ENCODE measurements at regions not wholly inside any gene's neighbourhood (a gene's known extent, or its start where the extent isn't known, plus 50 kb on each side); places are given as distances from the start of the nearest gene placed in this dataset.

- no peaks in the 10 kb centered on the region for H3K36me3 ChIP-seq
- no peaks in the 10 kb centered on the region for H3K27me3 ChIP-seq
- no peak overlapping the region for H3K27ac ChIP-seq
- H3K9me3 ChIP-seq: peaks cover 0 to 16% (median 4%) of the 10 kb centered on the region in 4 donors
- no peak overlapping the region for H3K4me3 ChIP-seq
- H3K4me1 ChIP-seq: no peaks in the 10 kb centered on the region
- TF ChIP-seq POLR2AphosphoS5 (IDR thresholded peaks at IDR 0.05) (no peak), EP300 (IDR thresholded peaks at IDR 0.05) (no peak), POLR2A (IDR thresholded peaks at IDR 0.05) (no peak)
- TF ChIP-seq, protein P1, sequence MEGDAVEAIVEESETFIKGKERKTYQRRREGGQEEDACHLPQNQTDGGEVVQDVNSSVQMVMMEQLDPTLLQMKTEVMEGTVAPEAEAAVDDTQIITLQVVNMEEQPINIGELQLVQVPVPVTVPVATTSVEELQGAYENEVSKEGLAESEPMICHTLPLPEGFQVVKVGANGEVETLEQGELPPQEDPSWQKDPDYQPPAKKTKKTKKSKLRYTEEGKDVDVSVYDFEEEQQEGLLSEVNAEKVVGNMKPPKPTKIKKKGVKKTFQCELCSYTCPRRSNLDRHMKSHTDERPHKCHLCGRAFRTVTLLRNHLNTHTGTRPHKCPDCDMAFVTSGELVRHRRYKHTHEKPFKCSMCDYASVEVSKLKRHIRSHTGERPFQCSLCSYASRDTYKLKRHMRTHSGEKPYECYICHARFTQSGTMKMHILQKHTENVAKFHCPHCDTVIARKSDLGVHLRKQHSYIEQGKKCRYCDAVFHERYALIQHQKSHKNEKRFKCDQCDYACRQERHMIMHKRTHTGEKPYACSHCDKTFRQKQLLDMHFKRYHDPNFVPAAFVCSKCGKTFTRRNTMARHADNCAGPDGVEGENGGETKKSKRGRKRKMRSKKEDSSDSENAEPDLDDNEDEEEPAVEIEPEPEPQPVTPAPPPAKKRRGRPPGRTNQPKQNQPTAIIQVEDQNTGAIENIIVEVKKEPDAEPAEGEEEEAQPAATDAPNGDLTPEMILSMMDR (IDR thresholded peaks at IDR 0.05): no peak
- intact Hi-C loops (cut with DNase I): no loop called here
- WGBS, 2 donors: 88 to 93% methylated on average over 3 of the region's 3 CpGs
- DNase-seq: no peak
Measured at GRCh38 chr1:177772386-177772960, 197.4 kb downstream of the SEC16B start.

DNA sequence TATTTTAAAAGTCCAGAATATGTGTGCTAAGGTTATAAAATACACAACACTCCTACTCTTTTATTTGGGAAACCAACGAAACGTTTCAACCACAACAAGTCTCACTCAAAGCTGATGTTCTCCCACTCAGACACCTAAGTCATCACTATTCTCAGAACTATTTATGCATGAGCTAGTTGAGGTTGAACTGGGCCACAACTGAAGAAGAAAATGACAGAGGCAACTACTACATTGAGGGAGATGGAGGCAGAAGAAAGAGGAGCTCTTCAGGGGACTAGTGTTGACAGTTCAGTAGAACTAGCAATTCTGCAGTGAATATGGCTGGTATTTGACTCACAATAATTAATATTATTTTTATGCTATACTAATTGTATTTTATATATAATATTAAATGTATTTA, 198.2 kb downstream of the SEC16B start:
- H3K27ac ChIP-seq: no peak overlapping the region
- no peaks in the 10 kb centered on the region for H3K36me3 ChIP-seq
- DNase-seq: no peak
- H3K9me3 ChIP-seq: peaks cover 0 to 16% (median 4%) of the 10 kb centered on the region in 4 donors
- no peaks in the 10 kb centered on the region for H3K4me1 ChIP-seq
- intact Hi-C loops (cut with DNase I): no loop called here
- no peak overlapping the region for H3K4me3 ChIP-seq
- 74 to 84% methylated on average over 2 of the region's 2 CpGs for WGBS, 2 donors
- no peaks in the 10 kb centered on the region for H3K27me3 ChIP-seq
- TF ChIP-seq POLR2AphosphoS5 (IDR thresholded peaks at IDR 0.05) (no peak), EP300 (IDR thresholded peaks at IDR 0.05) (no peak), POLR2A (IDR thresholded peaks at IDR 0.05) (no peak)
- TF ChIP-seq, protein P1 (IDR thresholded peaks at IDR 0.05): no peak

DNA sequence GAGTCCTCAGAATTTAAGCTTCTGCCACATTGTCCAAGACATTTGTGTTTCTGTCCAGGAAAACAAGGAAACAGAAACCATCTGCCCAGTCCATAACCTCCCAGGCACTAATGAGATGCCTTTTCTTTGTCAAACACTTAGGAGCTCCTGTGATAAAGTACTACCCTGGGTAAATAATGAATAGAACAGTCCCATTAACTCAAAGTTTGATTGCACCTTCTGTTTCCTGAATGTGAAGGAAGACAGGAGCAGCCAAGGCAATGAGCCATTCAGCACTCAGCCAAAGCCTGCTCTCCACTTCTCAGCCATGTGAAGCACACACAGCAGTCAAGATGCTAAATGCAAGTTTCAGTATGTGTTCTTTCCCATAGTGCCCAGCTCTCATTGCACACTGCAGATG, 199.8 kb downstream of the SEC16B start:
- no peak for DNase-seq
- TF ChIP-seq POLR2A (IDR thresholded peaks at IDR 0.05): no peak
- TF ChIP-seq POLR2AphosphoS5 (IDR thresholded peaks at IDR 0.05): no peak
- TF ChIP-seq, protein P1 (IDR thresholded peaks at IDR 0.05): no peak
- TF ChIP-seq EP300 (IDR thresholded peaks at IDR 0.05): no peak
- intact Hi-C loops (cut with DNase I): no loop called here

GRCh38 chr1:177755851-177756560, 213.9 kb downstream of the SEC16B start:
- intact Hi-C loops (cut with DNase I): no loop called here
- no peak for DNase-seq
- TF ChIP-seq, protein P1 (IDR thresholded peaks at IDR 0.05): no peak
- no peak for TF ChIP-seq POLR2AphosphoS5 (IDR thresholded peaks at IDR 0.05)
- Histone ChIP-seq H3K4me3 (no peak overlapping the region), H3K4me1 (no peaks in the 10 kb centered on the region), H3K27ac (no peak overlapping the region), H3K9me3 (no peaks in the 10 kb centered on the region), H3K36me3 (no peaks in the 10 kb centered on the region), H3K27me3 (no peaks in the 10 kb centered on the region)
- WGBS, 2 donors: 66 to 68% methylated on average over 7 of the region's 7 CpGs

More for the DNA sequence above, 199.8 kb downstream of the SEC16B start:
- no peaks in the 10 kb centered on the region for H3K27me3 ChIP-seq
- H3K27ac ChIP-seq: no peak overlapping the region
- H3K36me3 ChIP-seq: no peaks in the 10 kb centered on the region
- H3K9me3 ChIP-seq: peaks cover 0 to 16% (median 4%) of the 10 kb centered on the region in 4 donors
- no peak overlapping the region for H3K4me3 ChIP-seq
- H3K4me1 ChIP-seq: no peaks in the 10 kb centered on the region
